ENCODE measurements at regions not wholly inside any gene's neighbourhood (a gene's known extent, or its start where the extent isn't known, plus 50 kb on each side); places are given as distances from the start of the nearest gene placed in this dataset.

GRCh38 chr17:72192800-72193192 is 72.0 kb downstream of the SOX9 start:
- no peak for TF ChIP-seq CTCF (conservative IDR thresholded peaks at IDR 0.05; ENCODE audit: low read length)
- TF ChIP-seq EZH2phosphoT487 (IDR thresholded peaks at IDR 0.05; ENCODE audit: borderline replicate concordance): no peak

Data from Loucy (cell line).